HepG2 (cell line): ENCODE measurements at regions not wholly inside any gene's neighbourhood (a gene's known extent, or its start where the extent isn't known, plus 50 kb on each side); places are given as distances from the start of the nearest gene placed in this dataset.

Experiments used
- BRCA1 ChIP-seq: sonication (generic); formaldehyde crosslinking; IDR thresholded peaks from 2 replicates; pipeline ENCODE4 v1.4.0; 2020; ENCODE audit warnings: missing genetic modification reagents
- DPF2 ChIP-seq: sonication (generic); formaldehyde crosslinking; IDR thresholded peaks from 2 replicates; pipeline ENCODE4 v1.4.0; 2020; ENCODE audit warnings: mild to moderate bottlenecking, low read depth, missing genetic modification reagents, borderline replicate concordance
- ETV6 ChIP-seq: sonication (generic); formaldehyde crosslinking; conservative IDR thresholded peaks from 2 replicates; pipeline ENCODE4 v1.4.0; 2020; ENCODE audit warnings: missing genetic modification reagents
- POLR2AphosphoS5 ChIP-seq: IDR thresholded peaks from 2 replicates; pipeline ENCODE4 v1.6.1; 2012; ENCODE audit warnings: low read depth, low read length
- ZNF232 ChIP-seq: sonication (generic); formaldehyde crosslinking; IDR thresholded peaks from 2 replicates; pipeline ENCODE4 v1.4.0; 2020; ENCODE audit warnings: missing genetic modification reagents, borderline replicate concordance
- TF ChIP-seq, protein P1 (sequence below): sonication (generic); formaldehyde crosslinking; IDR thresholded peaks from 2 replicates; pipeline ENCODE4 v1.5.0; 2020; ENCODE audit warnings: mild to moderate bottlenecking, missing genetic modification reagents, moderate library complexity
- TF ChIP-seq, protein P2 (sequence below): sonication (generic); formaldehyde crosslinking; IDR thresholded peaks from 2 replicates; pipeline ENCODE4 v1.5.0; 2020; ENCODE audit warnings: missing genetic modification reagents, mild to moderate bottlenecking, borderline replicate concordance

DNA sequence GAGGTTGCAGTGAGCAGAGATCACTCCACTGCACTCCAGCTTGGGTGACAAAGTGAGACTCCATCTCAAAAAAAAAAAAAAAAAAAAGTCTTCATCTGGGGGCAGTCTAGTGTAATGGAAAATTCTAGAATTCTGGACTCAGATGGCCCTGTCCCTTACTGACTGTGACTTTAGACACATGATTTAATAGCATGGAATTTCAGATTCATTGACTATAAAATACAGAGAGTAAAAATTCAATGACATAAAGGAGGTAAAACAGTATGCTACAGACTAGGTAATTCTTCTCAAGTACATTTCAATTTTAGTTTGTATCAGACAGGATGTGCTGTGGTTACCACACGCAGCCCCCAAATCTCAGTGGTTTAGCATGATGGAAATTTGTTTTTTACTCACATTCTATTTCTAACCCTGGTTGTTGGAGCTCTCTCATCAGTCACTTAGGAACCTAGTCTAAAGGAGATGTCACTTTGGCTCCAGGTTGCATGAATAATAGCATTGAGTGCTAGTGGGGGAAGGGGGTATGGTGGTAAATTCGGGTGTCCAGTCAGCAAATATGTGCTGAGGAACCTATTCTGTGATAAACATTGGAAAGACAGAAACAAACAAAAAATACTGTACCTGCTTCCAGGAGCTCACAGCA is 444.0 kb downstream of the XYLT1 start:
- TF ChIP-seq ETV6 (CRISPR knock-in tag) (no peak), DPF2 (CRISPR knock-in tag) (no peak), BRCA1 (CRISPR knock-in tag) (no peak), POLR2AphosphoS5 (no peak), ZNF232 (CRISPR knock-in tag) (no peak)
- TF ChIP-seq, protein P1, sequence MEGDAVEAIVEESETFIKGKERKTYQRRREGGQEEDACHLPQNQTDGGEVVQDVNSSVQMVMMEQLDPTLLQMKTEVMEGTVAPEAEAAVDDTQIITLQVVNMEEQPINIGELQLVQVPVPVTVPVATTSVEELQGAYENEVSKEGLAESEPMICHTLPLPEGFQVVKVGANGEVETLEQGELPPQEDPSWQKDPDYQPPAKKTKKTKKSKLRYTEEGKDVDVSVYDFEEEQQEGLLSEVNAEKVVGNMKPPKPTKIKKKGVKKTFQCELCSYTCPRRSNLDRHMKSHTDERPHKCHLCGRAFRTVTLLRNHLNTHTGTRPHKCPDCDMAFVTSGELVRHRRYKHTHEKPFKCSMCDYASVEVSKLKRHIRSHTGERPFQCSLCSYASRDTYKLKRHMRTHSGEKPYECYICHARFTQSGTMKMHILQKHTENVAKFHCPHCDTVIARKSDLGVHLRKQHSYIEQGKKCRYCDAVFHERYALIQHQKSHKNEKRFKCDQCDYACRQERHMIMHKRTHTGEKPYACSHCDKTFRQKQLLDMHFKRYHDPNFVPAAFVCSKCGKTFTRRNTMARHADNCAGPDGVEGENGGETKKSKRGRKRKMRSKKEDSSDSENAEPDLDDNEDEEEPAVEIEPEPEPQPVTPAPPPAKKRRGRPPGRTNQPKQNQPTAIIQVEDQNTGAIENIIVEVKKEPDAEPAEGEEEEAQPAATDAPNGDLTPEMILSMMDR, result no peak
- TF ChIP-seq, protein P2, sequence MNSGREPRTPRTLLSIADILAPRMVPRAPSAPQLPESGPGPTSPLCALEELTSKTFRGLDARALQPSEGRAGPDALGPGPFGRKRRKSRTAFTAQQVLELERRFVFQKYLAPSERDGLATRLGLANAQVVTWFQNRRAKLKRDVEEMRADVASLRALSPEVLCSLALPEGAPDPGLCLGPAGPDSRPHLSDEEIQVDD (CRISPR knock-in tag), result no peak
